Mesenchymal stem cell (in vitro differentiated cells and primary cell): ENCODE measurements at regions not wholly inside any gene's neighbourhood (a gene's known extent, or its start where the extent isn't known, plus 50 kb on each side); places are given as distances from the start of the nearest gene placed in this dataset.

Experiments
- DNase-seq: peaks from one replicate; pipeline ENCODE4 v3.0.0-alpha.2; 2013
- H2AFZ ChIP-seq: one replicate; pipeline ENCODE4 v1.6.1; 2013; ENCODE audit warnings: low read depth, mild to moderate bottlenecking, control low read depth, inconsistent platforms, low read length, moderate library complexity
- H2AK5ac ChIP-seq: 2 replicates; pipeline ENCODE4 v1.6.1; 2013; ENCODE audit warnings: low read length, moderate library complexity, mild to moderate bottlenecking, inconsistent platforms; ENCODE audit not compliant: severe bottlenecking
- H2BK120ac ChIP-seq: one replicate; pipeline ENCODE4 v1.6.1; 2013; ENCODE audit warnings: low read depth, mild to moderate bottlenecking, inconsistent platforms, low read length, moderate library complexity
- H2BK12ac ChIP-seq, 2 experiments: one replicate each; pipeline ENCODE4 v1.6.1; 2013; ENCODE audit warnings: inconsistent platforms in 2 of 2, low read length in 2 of 2, mild to moderate bottlenecking in 2 of 2, moderate library complexity in 2 of 2, control low read depth in 1 of 2
- H2BK15ac ChIP-seq: one replicate; pipeline ENCODE4 v1.6.1; 2013; ENCODE audit warnings: mild to moderate bottlenecking, low read depth, inconsistent platforms; ENCODE audit not compliant: poor library complexity, severe bottlenecking
- H2BK5ac ChIP-seq: 2 replicates; pipeline ENCODE4 v1.6.1; 2013; ENCODE audit warnings: low read depth, mild to moderate bottlenecking, low read length, control low read depth, inconsistent platforms; ENCODE audit not compliant: poor library complexity, severe bottlenecking
- H3K14ac ChIP-seq, 2 experiments: one replicate each; pipeline ENCODE4 v1.6.1; 2013; ENCODE audit warnings: inconsistent platforms in 2 of 2, low read length in 2 of 2, control low read depth in 1 of 2, mild to moderate bottlenecking in 1 of 2, moderate library complexity in 1 of 2
- H3K18ac ChIP-seq, 2 experiments: one replicate each; pipeline ENCODE4 v1.6.1; 2013; ENCODE audit warnings: inconsistent platforms in 2 of 2, low read length in 2 of 2, control low read depth in 1 of 2, low read depth in 1 of 2, mild to moderate bottlenecking in 1 of 2
- H3K23ac ChIP-seq, 2 experiments: one replicate each; pipeline ENCODE4 v1.6.1; 2013; ENCODE audit warnings: inconsistent platforms in 2 of 2, low read length in 2 of 2, mild to moderate bottlenecking in 2 of 2, moderate library complexity in 2 of 2, control low read depth in 1 of 2
- H3K27ac ChIP-seq: 2 replicates; pipeline ENCODE4 v1.5.1; 2013; ENCODE audit warnings: mild to moderate bottlenecking, moderate library complexity, low read length, control low read depth, inconsistent platforms; ENCODE audit not compliant: poor library complexity, severe bottlenecking
- H3K27me3 ChIP-seq, 2 experiments: 2 replicates each; pipeline versions ENCODE4 v1.6.1 to v1.7.0; 2013; ENCODE audit warnings: low read length in 2 of 2, mild to moderate bottlenecking in 2 of 2, moderate library complexity in 2 of 2, control low read depth in 1 of 2, inconsistent platforms in 1 of 2; ENCODE audit not compliant: control insufficient read depth in 1 of 2, insufficient read depth in 1 of 2
- H3K36me3 ChIP-seq, 2 experiments: 2 replicates each; pipeline versions ENCODE4 v1.6.1 to v1.7.0; 2013; ENCODE audit warnings: low read length in 2 of 2, control low read depth in 1 of 2, inconsistent platforms in 1 of 2, low read depth in 1 of 2, mild to moderate bottlenecking in 1 of 2; ENCODE audit not compliant: insufficient read depth in 2 of 2, control insufficient read depth in 1 of 2
- H3K4ac ChIP-seq, 2 experiments: one replicate each; pipeline ENCODE4 v1.6.1; 2013; ENCODE audit warnings: inconsistent platforms in 2 of 2, low read length in 2 of 2, mild to moderate bottlenecking in 2 of 2, moderate library complexity in 2 of 2, control low read depth in 1 of 2, low read depth in 1 of 2
- H3K4me1 ChIP-seq: 2 replicates; pipeline ENCODE4 v1.6.1; 2013; ENCODE audit warnings: low read depth, low read length, control low read depth; ENCODE audit not compliant: control insufficient read depth, insufficient read depth
- H3K4me2 ChIP-seq: 2 replicates; pipeline ENCODE4 v1.6.1; 2013; ENCODE audit warnings: low read length, mild to moderate bottlenecking, inconsistent platforms; ENCODE audit not compliant: poor library complexity, severe bottlenecking
- H3K4me3 ChIP-seq, 2 experiments: 2 replicates each; pipeline versions ENCODE4 v1.5.1 to v1.7.0; 2013; ENCODE audit warnings: low read length in 2 of 2, mild to moderate bottlenecking in 2 of 2, control low read depth in 1 of 2, low read depth in 1 of 2; ENCODE audit not compliant: insufficient read depth in 1 of 2
- H3K79me1 ChIP-seq: replicated peaks from 2 replicates; pipeline ENCODE4 v1.6.1; 2013; ENCODE audit warnings: mild to moderate bottlenecking, control low read depth, low read length, inconsistent platforms; ENCODE audit not compliant: poor library complexity, severe bottlenecking
- H3K9ac ChIP-seq: 2 replicates; pipeline ENCODE4 v1.7.0; 2013; ENCODE audit warnings: mild to moderate bottlenecking, low read length, moderate library complexity
- H3K9me3 ChIP-seq: 2 replicates; pipeline ENCODE4 v1.7.0; 2013; ENCODE audit warnings: mild to moderate bottlenecking, low read length; ENCODE audit not compliant: control insufficient read depth
- H4K8ac ChIP-seq: one replicate; pipeline ENCODE4 v1.6.1; 2013; ENCODE audit warnings: inconsistent platforms, mild to moderate bottlenecking, low read length, moderate library complexity
- H4K91ac ChIP-seq: one replicate; pipeline ENCODE4 v1.6.1; 2013; ENCODE audit warnings: mild to moderate bottlenecking, low read length, inconsistent platforms
- WGBS: methylation state at CpG from one replicate; pipeline ENCODE4 v1.1.7; 2013; ENCODE audit warnings: mixed read lengths; 5-methylcytosine and 5-hydroxymethylcytosine counted together

DNA sequence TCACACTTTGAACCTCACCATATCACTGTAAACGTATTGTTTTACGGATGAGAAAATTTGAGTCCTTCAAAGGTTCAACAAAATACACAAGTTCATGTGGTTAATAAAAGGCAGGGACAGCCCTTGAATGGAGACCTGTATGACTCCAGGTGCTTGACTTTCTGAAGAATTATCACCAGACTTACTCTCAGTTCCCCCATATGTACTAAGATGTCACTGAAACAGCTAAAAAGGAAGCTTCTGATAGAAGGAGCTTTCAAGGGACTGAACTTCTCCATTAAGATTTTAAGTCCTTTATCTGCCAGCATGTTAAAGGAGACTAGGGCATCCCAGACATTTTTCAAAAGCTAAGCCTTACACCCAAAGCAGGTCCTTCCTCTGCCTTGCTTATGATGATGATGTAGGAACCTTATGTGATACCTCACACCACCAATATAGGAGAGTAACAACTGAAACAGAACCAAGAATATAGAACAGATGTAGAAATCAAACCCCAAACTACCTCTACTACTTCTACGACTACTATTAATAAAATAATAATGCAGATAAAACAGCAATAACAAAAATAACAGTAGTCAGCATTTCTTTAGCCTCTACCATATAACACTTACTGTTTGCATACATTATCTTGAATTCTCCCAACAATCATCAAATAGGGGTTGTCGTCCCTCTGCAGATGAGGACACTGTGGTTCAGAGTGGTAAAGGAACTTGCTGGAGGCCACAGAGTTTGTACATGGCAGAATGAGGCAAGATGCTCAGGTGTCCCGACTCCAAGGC is 273.9 kb downstream of the ELAVL2 start:
- no peak overlapping the region for H3K18ac ChIP-seq

DNA sequence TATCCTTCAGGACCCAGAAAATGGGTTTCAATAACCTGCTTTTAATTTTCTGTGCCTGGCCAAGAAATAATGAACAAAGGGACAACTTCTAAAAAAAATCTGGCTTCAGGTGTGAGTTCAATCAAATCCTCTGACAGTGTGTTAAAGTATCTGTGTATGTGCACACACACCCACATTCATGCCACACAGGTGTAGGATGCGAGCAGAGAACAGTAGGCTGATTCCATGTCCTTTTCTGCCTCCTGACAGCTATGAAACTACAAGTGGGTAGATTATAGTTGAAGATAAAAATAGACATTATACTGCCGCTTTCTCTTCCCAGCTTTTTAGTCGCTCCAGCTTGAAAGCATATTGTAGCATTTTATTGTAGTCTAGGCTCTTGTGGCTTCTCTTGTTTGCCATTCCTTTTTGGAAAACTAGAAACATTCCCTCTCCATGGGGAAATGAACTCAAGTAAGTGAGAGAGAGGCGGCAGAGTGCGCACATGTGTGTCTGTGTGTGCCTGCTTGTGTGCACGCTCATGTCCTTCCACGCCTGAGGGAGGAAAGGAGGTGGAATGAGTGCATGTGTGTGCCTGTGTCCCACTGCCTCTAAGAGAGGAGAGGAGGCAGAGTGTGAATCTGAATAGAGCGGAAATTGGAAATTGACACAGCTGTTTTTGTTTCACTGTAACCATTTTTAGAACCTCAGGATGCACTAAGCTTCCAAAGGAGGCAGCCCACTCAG is 273.0 kb downstream of the ELAVL2 start:
- 92% methylated on average over 6 of the region's 8 CpGs for WGBS
- Histone ChIP-seq H3K27me3 (no peaks in the 10 kb centered on the region), H3K4me2 (no peak overlapping the region)

More for the DNA sequence above, 273.9 kb downstream of the ELAVL2 start:
- H3K9ac ChIP-seq = no peak overlapping the region
- H3K4ac ChIP-seq = no peak overlapping the region
- H2BK5ac ChIP-seq = no peak overlapping the region
- H2BK15ac ChIP-seq = no peak overlapping the region
- 77% methylated on average over 3 of the region's 5 CpGs for WGBS
- no peaks in the 10 kb centered on the region for H3K79me1 ChIP-seq
- no peak overlapping the region for H3K23ac ChIP-seq
- no peak overlapping the region for H3K4me2 ChIP-seq
- no peak overlapping the region for H3K4me3 ChIP-seq
- no peak overlapping the region for H4K8ac ChIP-seq
- H2BK12ac ChIP-seq = no peak overlapping the region
- H2BK120ac ChIP-seq = no peak overlapping the region
- H2AFZ ChIP-seq = no peak overlapping the region
- no peak overlapping the region for H4K91ac ChIP-seq
- no peak overlapping the region for H3K14ac ChIP-seq
- no peaks in the 10 kb centered on the region for H3K36me3 ChIP-seq
- DNase-seq = no peak
- no peak overlapping the region for H3K27ac ChIP-seq
- H3K4me1 ChIP-seq = no peaks in the 10 kb centered on the region
- H3K27me3 ChIP-seq = no peaks in the 10 kb centered on the region
- no peaks in the 10 kb centered on the region for H3K9me3 ChIP-seq
- H2AK5ac ChIP-seq = no peak overlapping the region

DNA sequence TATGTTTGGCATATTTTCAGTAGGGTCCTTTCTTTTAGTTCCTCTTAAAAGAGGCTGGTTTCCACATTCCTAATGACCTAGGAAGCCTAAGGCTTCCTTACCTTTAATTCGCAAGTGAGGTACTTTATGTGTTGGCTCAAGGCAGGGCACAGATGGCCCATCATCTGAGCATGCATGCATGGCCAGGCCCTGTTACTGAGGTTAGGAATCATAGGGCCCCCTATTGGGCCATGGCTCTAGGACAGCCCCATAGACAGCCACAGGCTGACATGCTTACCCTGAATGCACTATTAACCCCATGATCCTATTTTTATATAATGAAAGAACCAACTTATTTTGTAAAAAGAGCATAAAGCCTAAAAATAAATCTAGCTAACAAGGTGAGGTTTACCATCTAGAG is 271.4 kb downstream of the ELAVL2 start:
- Histone ChIP-seq H2AFZ (no peak overlapping the region), H3K9ac (no peak overlapping the region), H3K4me1 (no peaks in the 10 kb centered on the region), H3K23ac (no peak overlapping the region), H3K4ac (no peak overlapping the region), H3K14ac (no peak overlapping the region), H3K4me3 (no peak overlapping the region), H3K79me1 (no peaks in the 10 kb centered on the region), H3K9me3 (peaks cover 5% of the 10 kb centered on the region), H3K27me3 (no peaks in the 10 kb centered on the region), H2AK5ac (no peak overlapping the region), H4K91ac (no peak overlapping the region), H2BK15ac (no peak overlapping the region), H2BK5ac (no peak overlapping the region), H2BK12ac (no peak overlapping the region), H3K18ac (no peak overlapping the region), H3K36me3 (no peaks in the 10 kb centered on the region), H3K4me2 (no peak overlapping the region), H3K27ac (no peak overlapping the region), H4K8ac (no peak overlapping the region), H2BK120ac (no peak overlapping the region)
- 96% methylated on average over 1 of the region's 1 CpG for WGBS
- DNase-seq = no peak

More for the DNA sequence above, 273.0 kb downstream of the ELAVL2 start:
- H3K9ac ChIP-seq = no peak overlapping the region
- no peak overlapping the region for H2BK120ac ChIP-seq
- H3K23ac ChIP-seq = no peak overlapping the region
- no peaks in the 10 kb centered on the region for H3K9me3 ChIP-seq
- H3K4ac ChIP-seq = no peak overlapping the region
- no peaks in the 10 kb centered on the region for H3K79me1 ChIP-seq
- no peak overlapping the region for H3K4me3 ChIP-seq
- no peak overlapping the region for H2AFZ ChIP-seq
- H3K4me1 ChIP-seq = no peaks in the 10 kb centered on the region
- H4K8ac ChIP-seq = no peak overlapping the region
- no peak overlapping the region for H2BK12ac ChIP-seq
- no peak for DNase-seq
- no peak overlapping the region for H4K91ac ChIP-seq
- H2AK5ac ChIP-seq = no peak overlapping the region
- no peak overlapping the region for H2BK5ac ChIP-seq
- no peak overlapping the region for H3K14ac ChIP-seq
- H3K36me3 ChIP-seq = no peaks in the 10 kb centered on the region
- H2BK15ac ChIP-seq = no peak overlapping the region
- H3K18ac ChIP-seq = no peak overlapping the region
- no peak overlapping the region for H3K27ac ChIP-seq

DNA sequence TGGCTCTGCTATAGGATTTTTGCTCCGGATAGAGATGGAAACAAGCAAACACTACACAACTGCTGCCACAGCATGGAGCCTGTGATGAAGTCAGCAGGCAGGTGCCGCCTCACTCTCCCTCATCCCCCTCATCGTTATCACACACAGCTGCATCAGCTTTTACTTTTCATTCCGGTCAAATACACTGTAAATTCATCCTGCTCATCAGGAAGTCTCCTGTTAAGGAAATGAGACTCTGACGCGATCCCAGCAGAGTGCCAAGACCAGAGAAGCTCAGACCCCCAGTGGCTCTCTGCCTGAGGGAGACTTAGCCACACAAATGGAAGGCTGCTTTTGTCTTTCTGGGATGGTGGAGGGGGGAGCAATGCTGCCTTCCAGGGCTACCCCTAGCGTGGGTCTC is 270.2 kb downstream of the ELAVL2 start:
- no peak for DNase-seq
- H3K4ac ChIP-seq = no peak overlapping the region
- no peak overlapping the region for H2BK12ac ChIP-seq
- H3K27me3 ChIP-seq = no peaks in the 10 kb centered on the region
- no peak overlapping the region for H2BK120ac ChIP-seq
- no peak overlapping the region for H3K4me3 ChIP-seq
- H3K18ac ChIP-seq = no peak overlapping the region
- H3K4me2 ChIP-seq = no peak overlapping the region
- H3K14ac ChIP-seq = no peak overlapping the region
- H3K79me1 ChIP-seq = no peaks in the 10 kb centered on the region
- H4K91ac ChIP-seq = no peak overlapping the region
- no peaks in the 10 kb centered on the region for H3K4me1 ChIP-seq
- WGBS = 48% methylated on average over 7 of the region's 7 CpGs
- H2AFZ ChIP-seq = no peak overlapping the region
- peaks cover 5% of the 10 kb centered on the region for H3K9me3 ChIP-seq
- H2BK15ac ChIP-seq = no peak overlapping the region
- H2AK5ac ChIP-seq = no peak overlapping the region
- H3K9ac ChIP-seq = no peak overlapping the region
- peak overlapping the region in 1 of 2 experiments; percentile 64 for H3K23ac ChIP-seq
- no peaks in the 10 kb centered on the region for H3K36me3 ChIP-seq
- H2BK5ac ChIP-seq = no peak overlapping the region
- no peak overlapping the region for H3K27ac ChIP-seq
- H4K8ac ChIP-seq = no peak overlapping the region
